Fibroblast of the aortic adventitia (primary cell): ENCODE measurements at regions not wholly inside any gene's neighbourhood (a gene's known extent, or its start where the extent isn't known, plus 50 kb on each side); places are given as distances from the start of the nearest gene placed in this dataset.
"Not testable (repeated sequence)": the region's sequence is repeated elsewhere in the genome, so short reads cannot be mapped to it uniquely, and the experiment has no call there.

ENCODE experiments used
- DNase-seq: peaks from one replicate; pipeline ENCODE4 v3.0.0-alpha.2; 2010; ENCODE audit warnings: low read depth
- H3K4me3 ChIP-seq: 2 replicates; pipeline ENCODE4 v1.5.1; 2011; ENCODE audit warnings: low read depth, mild to moderate bottlenecking, control low read depth, low read length, moderate library complexity
- TF ChIP-seq, protein P1 (sequence below): IDR thresholded peaks from 2 replicates; pipeline ENCODE4 v1.5.1; 2011; ENCODE audit warnings: mild to moderate bottlenecking, low read length, control low read depth, inconsistent platforms; ENCODE audit not compliant: insufficient read depth

DNA sequence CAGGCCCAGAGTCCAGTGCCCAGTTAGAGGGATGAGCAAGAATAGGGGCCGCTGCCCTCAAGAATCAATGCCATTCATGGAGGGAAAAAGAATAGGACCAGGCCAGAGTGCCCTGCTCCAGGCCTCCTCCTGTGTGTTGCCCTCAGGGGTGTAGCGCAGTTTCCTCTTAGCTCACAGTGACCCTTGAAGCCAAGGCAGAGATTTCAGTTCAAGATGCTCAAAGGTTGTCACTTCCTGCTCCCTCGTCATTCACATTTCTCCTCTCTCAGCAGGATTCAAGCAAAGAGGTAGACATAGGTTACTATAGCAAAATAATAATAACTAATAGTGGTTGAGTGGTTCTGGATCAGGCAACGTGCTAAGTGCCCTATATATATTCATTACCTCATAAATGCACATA, 55.1 kb upstream of the PELI2 start:
- TF ChIP-seq, protein P1, sequence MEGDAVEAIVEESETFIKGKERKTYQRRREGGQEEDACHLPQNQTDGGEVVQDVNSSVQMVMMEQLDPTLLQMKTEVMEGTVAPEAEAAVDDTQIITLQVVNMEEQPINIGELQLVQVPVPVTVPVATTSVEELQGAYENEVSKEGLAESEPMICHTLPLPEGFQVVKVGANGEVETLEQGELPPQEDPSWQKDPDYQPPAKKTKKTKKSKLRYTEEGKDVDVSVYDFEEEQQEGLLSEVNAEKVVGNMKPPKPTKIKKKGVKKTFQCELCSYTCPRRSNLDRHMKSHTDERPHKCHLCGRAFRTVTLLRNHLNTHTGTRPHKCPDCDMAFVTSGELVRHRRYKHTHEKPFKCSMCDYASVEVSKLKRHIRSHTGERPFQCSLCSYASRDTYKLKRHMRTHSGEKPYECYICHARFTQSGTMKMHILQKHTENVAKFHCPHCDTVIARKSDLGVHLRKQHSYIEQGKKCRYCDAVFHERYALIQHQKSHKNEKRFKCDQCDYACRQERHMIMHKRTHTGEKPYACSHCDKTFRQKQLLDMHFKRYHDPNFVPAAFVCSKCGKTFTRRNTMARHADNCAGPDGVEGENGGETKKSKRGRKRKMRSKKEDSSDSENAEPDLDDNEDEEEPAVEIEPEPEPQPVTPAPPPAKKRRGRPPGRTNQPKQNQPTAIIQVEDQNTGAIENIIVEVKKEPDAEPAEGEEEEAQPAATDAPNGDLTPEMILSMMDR, result no peak
- DNase-seq, result no peak
- H3K4me3 ChIP-seq, result no peak overlapping the region

DNA sequence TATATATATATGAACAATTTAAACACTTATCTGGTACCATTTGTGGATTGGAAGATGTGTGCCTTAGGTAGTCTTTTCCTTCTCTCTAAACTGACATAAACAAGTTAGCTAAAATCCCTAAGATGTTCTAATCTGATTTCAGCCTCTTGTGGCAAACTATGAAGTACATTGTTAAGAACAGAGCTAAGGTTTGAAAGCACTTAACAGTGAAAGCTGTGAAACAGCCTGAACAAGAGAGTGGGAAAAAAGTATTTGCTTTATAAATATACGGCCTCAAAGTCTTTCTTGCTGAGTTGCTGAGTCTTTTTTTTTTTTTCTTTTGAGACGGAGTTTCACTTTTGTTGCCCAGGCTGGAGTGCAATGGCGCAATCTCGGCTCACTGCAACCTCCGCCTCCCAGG, 53.7 kb upstream of the PELI2 start:
- no peak overlapping the region for H3K4me3 ChIP-seq
- TF ChIP-seq, protein P1, result no peak
- DNase-seq, result no peak

DNA sequence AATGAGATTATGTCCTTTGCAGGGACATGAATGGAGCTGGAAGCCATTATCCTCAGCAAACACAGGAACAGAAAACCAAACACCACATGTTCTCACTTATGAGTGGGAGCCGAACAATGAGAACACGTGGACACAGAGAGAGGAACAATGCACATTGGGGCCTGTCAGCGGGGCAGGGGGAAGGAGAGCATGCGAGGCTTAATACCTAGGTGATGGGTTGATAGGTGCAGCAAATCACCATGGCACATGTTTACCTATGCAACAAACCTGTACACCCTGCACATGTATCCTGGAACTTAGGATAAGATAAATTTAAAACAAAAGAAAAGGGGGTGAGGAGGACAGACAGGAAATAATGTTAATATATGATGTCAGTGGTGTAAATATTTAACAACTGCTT, 53.0 kb upstream of the PELI2 start:
- H3K4me3 ChIP-seq, DNase-seq: not testable (repeated sequence)

DNA sequence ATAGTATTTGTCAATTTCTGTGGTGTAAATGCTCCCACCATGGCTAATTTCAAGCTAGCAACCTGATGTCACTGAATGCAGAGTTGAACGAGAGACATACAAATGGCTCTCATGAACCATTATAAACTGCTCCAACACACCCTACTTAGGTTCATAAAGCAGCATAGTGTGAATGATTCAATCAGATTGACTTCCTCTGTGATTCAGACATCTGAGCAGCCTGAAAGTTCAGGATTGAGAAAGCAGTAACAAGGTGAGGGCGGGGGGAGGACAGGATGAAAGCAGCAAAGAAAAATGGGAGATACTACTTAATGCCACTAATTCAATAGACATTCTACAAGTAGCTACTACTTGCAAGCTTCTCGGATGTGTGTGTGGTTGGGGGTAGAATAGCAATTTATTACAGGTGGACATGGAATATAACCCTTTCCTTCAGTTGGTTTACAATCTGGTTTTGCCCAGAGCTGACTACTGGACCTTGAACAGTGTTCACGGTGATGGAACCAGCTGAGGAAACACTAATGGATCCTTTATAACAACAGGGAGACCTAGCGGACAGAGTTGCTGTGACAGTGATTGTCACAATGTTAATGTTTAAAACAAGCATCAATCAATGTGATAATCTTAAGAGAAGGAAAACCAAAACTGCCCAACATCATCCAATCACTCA, 52.5 kb upstream of the PELI2 start:
- DNase-seq, result no peak

More for the DNA sequence above, 52.5 kb upstream of the PELI2 start:
- TF ChIP-seq, protein P1, result no peak
- no peak overlapping the region for H3K4me3 ChIP-seq
